HS-27A (cell line): ENCODE measurements at regions not wholly inside any gene's neighbourhood (a gene's known extent, or its start where the extent isn't known, plus 50 kb on each side); places are given as distances from the start of the nearest gene placed in this dataset.
"Not testable (repeated sequence)": the region's sequence is repeated elsewhere in the genome, so short reads cannot be mapped to it uniquely, and the experiment has no call there.

Experiments
- DNase-seq: peaks from one replicate; pipeline ENCODE4 v3.0.0-alpha.2; 2012; ENCODE audit warnings: low read depth, missing footprints

- DNase-seq = no peak
These were observed 609.2 kb downstream of the CSNK1G3 start for GRCh38 chr5:124121198-124121597.

- no peak for DNase-seq
These were observed 602.9 kb downstream of the CSNK1G3 start for GRCh38 chr5:124114911-124115310.

GRCh38 chr5:124111886-124112285 lies 599.9 kb downstream of the CSNK1G3 start:
- no peak for DNase-seq

- no peak for DNase-seq
These were observed 599.0 kb downstream of the CSNK1G3 start for GRCh38 chr5:124110942-124111341.

- no peak for DNase-seq
These were observed 593.3 kb downstream of the CSNK1G3 start for GRCh38 chr5:124105326-124105725.

- DNase-seq = no peak
These were observed 592.8 kb downstream of the CSNK1G3 start for GRCh38 chr5:124104821-124105220.

GRCh38 chr5:124104344-124104743 lies 592.4 kb downstream of the CSNK1G3 start:
- no peak for DNase-seq

- no peak for DNase-seq
These were observed 591.7 kb downstream of the CSNK1G3 start for GRCh38 chr5:124103671-124104070.

GRCh38 chr5:124103056-124103455 lies 591.1 kb downstream of the CSNK1G3 start:
- DNase-seq = not testable (repeated sequence)

- no peak for DNase-seq
These were observed 590.5 kb downstream of the CSNK1G3 start for GRCh38 chr5:124102486-124102885.

- DNase-seq = no peak
These were observed 581.7 kb downstream of the CSNK1G3 start for GRCh38 chr5:124093658-124094057.

GRCh38 chr5:124090115-124090514 lies 578.1 kb downstream of the CSNK1G3 start:
- DNase-seq = no peak

- no peak for DNase-seq
These were observed 577.6 kb downstream of the CSNK1G3 start for GRCh38 chr5:124089578-124089977.

GRCh38 chr5:124088289-124089032 lies 576.5 kb downstream of the CSNK1G3 start:
- DNase-seq = no peak

- DNase-seq = no peak
These were observed 575.8 kb downstream of the CSNK1G3 start for GRCh38 chr5:124087752-124088151.

GRCh38 chr5:124080256-124080655 lies 568.3 kb downstream of the CSNK1G3 start:
- no peak for DNase-seq

- no peak for DNase-seq
These were observed 567.1 kb downstream of the CSNK1G3 start for GRCh38 chr5:124079062-124079461.

GRCh38 chr5:124074500-124074899 lies 562.5 kb downstream of the CSNK1G3 start:
- no peak for DNase-seq

- DNase-seq = no peak
These were observed 560.6 kb downstream of the CSNK1G3 start for GRCh38 chr5:124072570-124072969.

- no peak for DNase-seq
These were observed 559.1 kb downstream of the CSNK1G3 start for GRCh38 chr5:124071039-124071438.

- no peak for DNase-seq
These were observed 553.5 kb downstream of the CSNK1G3 start for GRCh38 chr5:124065508-124065907.

- no peak for DNase-seq
These were observed 553.0 kb downstream of the CSNK1G3 start for GRCh38 chr5:124064956-124065355.

- no peak for DNase-seq
These were observed 549.7 kb downstream of the CSNK1G3 start for GRCh38 chr5:124061663-124062062.

GRCh38 chr5:124061068-124061430 lies 549.1 kb downstream of the CSNK1G3 start:
- no peak for DNase-seq
